ENCODE measurements at regions not wholly inside any gene's neighbourhood (a gene's known extent, or its start where the extent isn't known, plus 50 kb on each side); places are given as distances from the start of the nearest gene placed in this dataset.

- Histone ChIP-seq H3K4me3 (ENCODE audit: low read length) (no peak overlapping the region), H3K27me3 (replicated peaks; ENCODE audit: insufficient read depth, low read length) (no peaks in the 10 kb centered on the region)
- TF ChIP-seq EZH2phosphoT487 (IDR thresholded peaks at IDR 0.05; ENCODE audit: low read length), result no peak
- no peak for TF ChIP-seq EZH2 (optimal IDR thresholded peaks at IDR 0.05; ENCODE audit: low read depth, low read length)
- no peak for TF ChIP-seq CTCF (IDR thresholded peaks at IDR 0.05; ENCODE audit: low read length)
Observed at GRCh38 chr9:29999645-30000044, 2384.8 kb upstream of the ACO1 start.

GRCh38 chr9:30010691-30011090, 2373.8 kb upstream of the ACO1 start:
- Histone ChIP-seq H3K9me2 (replicated peaks; ENCODE audit: insufficient read depth, low read length) (no peaks in the 10 kb centered on the region), H3F3A (ENCODE audit: insufficient read depth, low read length) (no peaks in the 10 kb centered on the region), H4K20me1 (ENCODE audit: insufficient read depth, low read length) (no peaks in the 10 kb centered on the region), H3K9ac (ENCODE audit: low read length) (no peak overlapping the region), H3K9me3 (replicated peaks; ENCODE audit: insufficient read depth, low read length) (no peaks in the 10 kb centered on the region), H3K27me3 (replicated peaks; ENCODE audit: insufficient read depth, low read length) (no peaks in the 10 kb centered on the region), H3K4me2 (ENCODE audit: low read depth, low read length) (no peak overlapping the region), H3K4me1 (ENCODE audit: low read length) (no peaks in the 10 kb centered on the region), H3K79me2 (ENCODE audit: low read length) (no peaks in the 10 kb centered on the region), H3K4me3 (ENCODE audit: low read length) (no peak overlapping the region), H2AFZ (ENCODE audit: low read length) (no peak overlapping the region), H3K36me3 (replicated peaks; ENCODE audit: insufficient read depth, low read length) (no peaks in the 10 kb centered on the region), H3K27ac (ENCODE audit: low read length) (no peak overlapping the region)
- TF ChIP-seq CTCF (IDR thresholded peaks at IDR 0.05; ENCODE audit: low read length), result no peak
- DNase-seq, result no peak

More at GRCh38 chr9:29999645-30000044, 2384.8 kb upstream of the ACO1 start:
- H4K20me1 ChIP-seq (ENCODE audit: insufficient read depth, low read length), result no peaks in the 10 kb centered on the region
- no peaks in the 10 kb centered on the region for H3K79me2 ChIP-seq (ENCODE audit: low read length)
- H2AFZ ChIP-seq (ENCODE audit: low read length), result no peak overlapping the region
- no peaks in the 10 kb centered on the region for H3K36me3 ChIP-seq (replicated peaks; ENCODE audit: insufficient read depth, low read length)
- H3K27ac ChIP-seq (ENCODE audit: low read length), result no peak overlapping the region
- no peak overlapping the region for H3K9ac ChIP-seq (ENCODE audit: low read length)
- H3K9me3 ChIP-seq (replicated peaks; ENCODE audit: insufficient read depth, low read length), result no peaks in the 10 kb centered on the region
- H3K9me2 ChIP-seq (replicated peaks; ENCODE audit: insufficient read depth, low read length), result no peaks in the 10 kb centered on the region
- H3K4me2 ChIP-seq (ENCODE audit: low read depth, low read length), result no peak overlapping the region
- no peak for DNase-seq
- no peaks in the 10 kb centered on the region for H3F3A ChIP-seq (ENCODE audit: insufficient read depth, low read length)
- H3K4me1 ChIP-seq (ENCODE audit: low read length), result no peaks in the 10 kb centered on the region

DNA sequence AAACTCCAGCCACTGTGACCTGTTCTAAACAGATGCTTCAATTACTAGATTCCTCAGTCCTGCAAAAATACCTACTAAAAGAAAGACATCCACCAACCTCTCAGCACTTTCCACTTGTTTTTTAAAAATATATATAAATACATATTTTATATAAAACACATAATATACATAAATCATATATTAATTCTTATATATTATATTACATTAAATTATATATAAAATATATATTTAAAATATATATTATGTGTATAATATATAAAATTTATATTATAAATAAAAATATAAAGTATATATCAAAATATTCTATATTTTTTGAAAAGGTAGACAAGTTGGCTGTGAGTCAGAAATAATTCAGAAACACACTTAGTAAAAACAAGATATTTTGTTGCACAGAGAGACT, 2371.8 kb upstream of the ACO1 start:
- H3K79me2 ChIP-seq (ENCODE audit: low read length), result no peaks in the 10 kb centered on the region
- no peaks in the 10 kb centered on the region for H4K20me1 ChIP-seq (ENCODE audit: insufficient read depth, low read length)
- H3K27me3 ChIP-seq (replicated peaks; ENCODE audit: insufficient read depth, low read length), result no peaks in the 10 kb centered on the region
- TF ChIP-seq CTCF (IDR thresholded peaks at IDR 0.05; ENCODE audit: low read length), result no peak
- no peak for TF ChIP-seq EZH2phosphoT487 (IDR thresholded peaks at IDR 0.05; ENCODE audit: low read length)
- TF ChIP-seq EZH2 (optimal IDR thresholded peaks at IDR 0.05; ENCODE audit: low read depth, low read length), result no peak
- no peak overlapping the region for H3K4me2 ChIP-seq (ENCODE audit: low read depth, low read length)
- no peaks in the 10 kb centered on the region for H3K36me3 ChIP-seq (replicated peaks; ENCODE audit: insufficient read depth, low read length)
- no peak overlapping the region for H3K27ac ChIP-seq (ENCODE audit: low read length)
- H2AFZ ChIP-seq (ENCODE audit: low read length), result no peak overlapping the region
- H3K4me1 ChIP-seq (ENCODE audit: low read length), result no peaks in the 10 kb centered on the region
- DNase-seq, result no peak
- H3K9ac ChIP-seq (ENCODE audit: low read length), result no peak overlapping the region
- no peaks in the 10 kb centered on the region for H3K9me2 ChIP-seq (replicated peaks; ENCODE audit: insufficient read depth, low read length)
- no peaks in the 10 kb centered on the region for H3F3A ChIP-seq (ENCODE audit: insufficient read depth, low read length)
- H3K4me3 ChIP-seq (ENCODE audit: low read length), result no peak overlapping the region
- H3K9me3 ChIP-seq (replicated peaks; ENCODE audit: insufficient read depth, low read length), result no peaks in the 10 kb centered on the region
